Fibroblast of skin of right biceps (primary cell): ENCODE measurements at regions not wholly inside any gene's neighbourhood (a gene's known extent, or its start where the extent isn't known, plus 50 kb on each side); places are given as distances from the start of the nearest gene placed in this dataset.
A peak's percentile ranks its signal among the peaks of the same experiment; 100 is the strongest.
"Not testable (repeated sequence)": the region's sequence is repeated elsewhere in the genome, so short reads cannot be mapped to it uniquely, and the experiment has no call there.

Experiments
- DNase-seq: peaks from one replicate; pipeline ENCODE4 v3.0.0-alpha.2; 2013

- DNase-seq, result no peak
These were observed 236.2 kb upstream of the ADAMTSL1 start for GRCh38 chr9:18237776-18238175.

DNA sequence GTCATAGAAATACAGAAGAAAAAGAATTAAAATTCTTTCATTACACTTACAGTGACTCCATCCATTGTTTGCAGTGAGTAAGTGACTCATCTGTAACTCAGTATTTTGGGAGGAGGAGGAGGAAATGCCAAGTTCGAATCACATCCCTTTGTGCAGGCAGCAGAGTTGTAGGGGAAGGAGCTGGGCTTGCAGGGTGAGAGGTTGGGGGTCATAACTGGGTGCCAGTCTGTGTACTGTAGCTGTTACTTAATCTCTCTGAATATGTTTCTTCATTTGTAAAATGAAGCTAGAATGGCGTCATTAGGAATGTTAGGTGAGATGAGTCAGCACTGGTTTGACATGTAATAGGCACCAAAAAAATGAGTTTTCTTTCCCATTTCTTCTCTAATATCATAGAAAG, 235.7 kb upstream of the ADAMTSL1 start:
- peak; percentile 75 for DNase-seq

DNA sequence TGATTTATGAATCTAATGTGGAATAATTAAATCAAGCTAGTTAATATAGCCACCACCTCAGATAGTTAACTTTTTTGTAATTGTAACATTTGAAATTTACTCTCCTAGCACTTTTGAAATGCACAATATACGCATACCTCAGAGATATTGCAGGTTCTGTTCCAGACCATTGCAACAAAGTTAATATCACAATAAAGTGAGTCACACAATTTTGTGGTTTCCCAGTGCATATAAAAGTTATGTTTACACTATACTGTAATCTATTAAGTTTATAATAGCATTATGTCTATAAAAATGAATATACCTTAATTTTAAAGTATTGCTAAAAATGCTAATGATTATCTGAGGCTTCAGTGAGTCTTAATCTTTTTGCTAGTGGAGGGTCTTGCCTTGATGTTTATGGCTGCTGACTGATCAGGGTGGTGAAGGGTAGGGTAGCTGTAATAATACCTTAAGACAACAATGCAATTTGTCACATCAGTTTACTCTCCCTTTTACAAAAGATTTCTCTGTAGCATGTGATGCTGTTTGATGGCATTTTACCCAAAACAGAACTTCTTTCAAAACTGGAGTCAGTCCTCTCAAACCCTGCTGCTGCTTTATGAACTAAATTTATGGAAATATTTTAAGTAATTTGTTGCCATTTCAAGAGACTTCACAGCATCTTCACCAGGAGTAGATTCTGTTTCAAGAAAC, 235.1 kb upstream of the ADAMTSL1 start:
- peak; percentile 66 for DNase-seq

GRCh38 chr9:18240213-18240612, 233.7 kb upstream of the ADAMTSL1 start:
- no peak for DNase-seq

DNA sequence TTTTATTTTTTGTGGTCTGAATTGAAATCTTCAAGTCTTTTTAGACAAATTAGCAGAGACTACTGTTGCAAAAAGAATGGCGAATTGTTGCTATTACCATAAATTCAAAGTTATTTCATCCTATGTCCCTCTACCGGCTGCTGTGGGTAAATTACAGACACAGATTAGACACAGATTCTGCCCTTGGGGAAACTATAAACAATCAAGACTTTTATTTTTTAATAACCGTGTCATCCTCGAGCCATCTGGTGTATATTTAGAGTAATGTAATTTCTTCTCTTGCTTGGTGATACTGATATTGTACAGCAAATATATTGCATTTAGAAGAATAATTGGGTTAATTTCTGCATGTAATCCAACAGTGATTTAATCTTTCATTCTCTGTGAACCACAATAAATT, 228.0 kb upstream of the ADAMTSL1 start:
- DNase-seq, result no peak

- DNase-seq, result peak; percentile 42
These were observed 223.9 kb upstream of the ADAMTSL1 start for GRCh38 chr9:18250053-18250452.

- peak; percentile 38 for DNase-seq
These were observed 220.0 kb upstream of the ADAMTSL1 start for GRCh38 chr9:18253950-18254349.

GRCh38 chr9:18255158-18255629, 218.8 kb upstream of the ADAMTSL1 start:
- DNase-seq, result peak; percentile 88

- DNase-seq, result peak; percentile 73
These were observed 218.2 kb upstream of the ADAMTSL1 start for GRCh38 chr9:18255747-18256146.

- peak; percentile 83 for DNase-seq
These were observed 217.4 kb upstream of the ADAMTSL1 start for GRCh38 chr9:18256568-18256967.

- DNase-seq, result peak; percentile 66
These were observed 213.4 kb upstream of the ADAMTSL1 start for GRCh38 chr9:18260521-18260920.

- no peak for DNase-seq
These were observed 212.8 kb upstream of the ADAMTSL1 start for GRCh38 chr9:18261181-18261580.

DNA sequence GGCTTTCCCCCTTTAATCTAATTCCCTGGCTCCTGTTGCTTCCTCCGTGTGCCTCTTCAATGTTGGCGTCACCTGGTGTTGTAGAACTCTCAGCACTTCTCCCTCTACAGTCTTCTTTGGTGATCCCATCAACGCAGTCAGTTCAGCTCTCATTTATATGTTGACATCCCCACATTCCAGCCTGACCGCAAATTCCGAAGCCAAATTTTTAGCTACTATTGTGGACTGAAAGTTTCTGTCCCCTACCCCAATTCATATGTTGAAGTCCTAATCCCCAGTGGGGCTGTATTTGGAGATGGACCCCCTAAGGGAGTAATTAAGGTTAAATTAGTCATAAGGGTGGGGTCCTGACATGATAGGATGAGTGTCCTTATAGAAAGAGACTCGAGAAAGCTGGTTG, 210.6 kb upstream of the ADAMTSL1 start:
- DNase-seq, result no peak

GRCh38 chr9:18268381-18268780, 205.6 kb upstream of the ADAMTSL1 start:
- peak; percentile 92 for DNase-seq

GRCh38 chr9:18269561-18269960, 204.4 kb upstream of the ADAMTSL1 start:
- no peak for DNase-seq

DNA sequence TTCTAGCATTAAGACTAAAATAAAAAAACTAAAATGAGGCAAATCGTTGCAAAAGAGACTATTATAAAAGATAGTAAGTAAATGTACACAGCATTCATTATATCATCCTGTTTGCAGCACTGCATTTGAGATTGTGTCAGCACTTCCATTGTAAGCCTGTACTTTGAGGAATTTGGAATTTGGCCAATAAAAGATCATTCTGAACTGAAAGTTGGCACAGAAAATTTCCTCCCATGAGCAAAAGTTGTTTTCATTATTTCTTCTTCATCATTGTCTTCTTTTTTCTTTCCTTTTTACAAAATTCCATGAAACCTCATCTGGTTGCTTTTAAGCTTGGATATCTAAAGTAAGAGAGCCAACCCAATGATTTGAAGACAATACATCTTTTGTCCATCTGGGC, 199.3 kb upstream of the ADAMTSL1 start:
- peak; percentile 34 for DNase-seq

DNA sequence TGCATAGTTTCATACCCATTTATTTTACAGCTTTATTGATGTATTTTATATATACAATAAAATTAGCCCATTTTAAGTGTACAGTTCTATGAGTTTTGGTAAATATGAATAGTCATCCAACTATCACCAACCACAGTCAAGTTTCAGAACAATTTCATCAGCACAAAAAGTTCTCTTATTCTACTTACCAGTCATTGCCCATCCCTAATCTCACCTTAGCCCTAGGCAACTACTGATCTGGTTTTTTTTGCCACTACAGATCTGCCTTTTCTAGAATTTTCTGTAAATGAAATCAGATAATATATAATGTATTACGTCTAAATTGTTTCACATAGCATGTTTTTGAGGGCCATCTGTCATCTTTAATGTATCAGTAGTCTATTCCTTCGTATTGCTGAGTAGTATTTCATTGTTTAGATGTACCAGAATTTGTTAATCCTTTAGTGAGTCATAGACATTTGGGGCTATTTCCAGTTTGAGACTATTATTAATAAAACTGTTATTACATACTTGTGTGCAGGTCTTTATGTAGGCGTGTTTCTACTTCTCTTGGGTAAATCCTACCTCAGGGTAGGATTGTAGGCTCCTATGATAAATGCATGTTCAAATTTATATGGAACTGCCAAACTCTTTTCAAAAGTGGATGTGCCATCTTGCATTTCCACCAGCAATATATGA, 198.5 kb upstream of the ADAMTSL1 start:
- DNase-seq, result no peak

DNA sequence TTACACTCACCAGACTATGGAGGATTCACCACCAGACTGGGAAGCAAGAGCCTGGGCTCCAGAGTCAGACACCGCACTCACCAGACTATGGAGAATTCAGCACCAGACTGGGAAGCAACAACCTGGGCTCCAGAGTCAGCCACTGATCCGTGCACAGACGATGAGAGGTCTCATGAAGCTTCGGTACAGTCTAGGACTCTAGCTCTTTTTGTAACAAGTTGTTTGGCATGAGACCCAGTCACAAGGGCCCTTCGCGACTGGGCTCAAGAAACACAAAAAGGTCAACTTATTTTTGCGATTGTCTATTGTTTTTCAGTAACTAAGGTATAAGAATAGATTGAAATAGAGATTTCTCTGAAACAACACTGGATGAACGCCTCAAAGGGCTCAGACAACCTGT, 192.7 kb upstream of the ADAMTSL1 start:
- DNase-seq, result no peak

GRCh38 chr9:18294229-18294628, 179.7 kb upstream of the ADAMTSL1 start:
- DNase-seq, result no peak

GRCh38 chr9:18296702-18297055, 177.3 kb upstream of the ADAMTSL1 start:
- DNase-seq, result peak; percentile 11

- DNase-seq, result peak; percentile 62
These were observed 176.7 kb upstream of the ADAMTSL1 start for GRCh38 chr9:18297056-18297841.

- DNase-seq, result peak; percentile 24
These were observed 174.5 kb upstream of the ADAMTSL1 start for GRCh38 chr9:18299449-18299848.

GRCh38 chr9:18305167-18305806, 168.7 kb upstream of the ADAMTSL1 start:
- not testable (repeated sequence) for DNase-seq
